Fibroblast of upper back skin (primary cell): ENCODE measurements at regions not wholly inside any gene's neighbourhood (a gene's known extent, or its start where the extent isn't known, plus 50 kb on each side); places are given as distances from the start of the nearest gene placed in this dataset.
"Not testable (repeated sequence)": the region's sequence is repeated elsewhere in the genome, so short reads cannot be mapped to it uniquely, and the experiment has no call there.

ENCODE experiments used
- DNase-seq: peaks from one replicate; pipeline ENCODE4 v3.0.0-alpha.2; 2013

DNA sequence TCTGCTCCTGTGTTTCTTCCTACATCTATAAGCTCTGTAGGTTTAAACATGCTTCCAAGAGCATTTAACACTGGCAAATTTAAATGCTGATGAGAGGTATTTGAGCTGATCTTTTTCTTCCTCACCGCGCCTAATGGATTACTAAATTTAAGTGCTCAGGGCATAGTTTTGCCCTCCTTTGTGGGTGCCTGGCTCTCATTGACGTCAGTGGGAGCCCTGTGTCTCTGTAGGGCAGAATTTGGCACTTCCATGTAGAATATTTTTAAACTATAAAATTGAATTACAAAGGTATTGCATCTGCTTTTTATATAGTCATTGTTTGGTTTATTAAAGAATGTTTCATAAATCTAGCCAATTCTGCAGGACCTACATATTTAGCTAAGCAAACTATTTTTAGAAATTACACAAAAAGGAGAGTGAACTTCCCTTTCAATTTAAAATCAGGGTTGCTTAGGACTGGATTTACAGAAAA, 444.8 kb downstream of the AEBP2 start:
- DNase-seq = peak; percentile 53

DNA sequence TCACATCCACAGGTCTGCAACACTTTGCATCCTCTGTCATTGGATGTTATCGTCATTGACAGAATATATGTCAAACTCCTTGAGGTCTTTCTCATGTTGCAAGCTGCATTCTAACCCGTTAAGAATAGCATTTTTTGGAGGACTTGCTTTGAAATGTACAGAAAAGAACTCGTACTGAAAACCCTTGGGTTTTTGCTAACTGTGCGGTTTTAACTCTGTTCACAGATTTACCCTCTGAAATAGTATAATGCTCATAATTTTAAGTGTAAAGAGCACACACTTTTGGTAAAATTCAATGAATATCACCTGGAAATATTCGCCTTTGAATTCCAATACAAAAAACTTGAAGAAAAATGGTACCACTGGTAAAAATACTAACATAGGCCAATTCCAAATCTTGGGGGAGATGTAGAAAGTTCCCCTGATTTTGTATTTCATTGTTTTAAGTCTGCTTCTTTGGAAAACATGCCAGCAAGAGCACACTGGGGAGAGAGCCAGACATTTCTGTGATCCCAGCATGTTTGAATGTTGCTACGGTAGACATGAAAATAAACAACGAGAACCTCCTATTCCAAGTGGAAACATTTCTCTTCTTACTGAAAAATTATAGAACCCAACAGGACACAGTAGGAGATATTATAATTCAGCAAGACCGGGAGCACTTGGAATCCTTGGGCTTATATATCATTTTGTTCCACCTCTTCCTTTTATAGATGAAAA, 446.0 kb downstream of the AEBP2 start:
- DNase-seq = no peak

DNA sequence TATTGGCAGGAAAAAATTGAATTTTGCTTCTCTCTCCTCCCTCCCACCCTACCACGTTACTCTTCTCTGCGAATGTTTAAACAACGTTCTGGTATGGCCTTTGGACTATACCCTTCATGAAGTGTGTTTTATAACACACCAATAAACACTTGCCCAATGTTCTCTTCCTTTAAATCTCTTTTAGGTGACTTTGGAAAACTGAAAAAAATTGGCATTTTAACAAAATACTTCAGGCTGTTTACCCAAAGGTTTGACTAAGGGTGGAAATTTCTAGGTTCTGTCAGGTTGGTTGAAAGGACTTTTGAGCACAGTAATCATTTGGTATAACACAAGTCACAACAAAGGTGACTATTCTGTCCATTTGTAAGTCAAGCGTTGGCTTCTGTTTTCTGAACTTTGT, 446.8 kb downstream of the AEBP2 start:
- DNase-seq = no peak

DNA sequence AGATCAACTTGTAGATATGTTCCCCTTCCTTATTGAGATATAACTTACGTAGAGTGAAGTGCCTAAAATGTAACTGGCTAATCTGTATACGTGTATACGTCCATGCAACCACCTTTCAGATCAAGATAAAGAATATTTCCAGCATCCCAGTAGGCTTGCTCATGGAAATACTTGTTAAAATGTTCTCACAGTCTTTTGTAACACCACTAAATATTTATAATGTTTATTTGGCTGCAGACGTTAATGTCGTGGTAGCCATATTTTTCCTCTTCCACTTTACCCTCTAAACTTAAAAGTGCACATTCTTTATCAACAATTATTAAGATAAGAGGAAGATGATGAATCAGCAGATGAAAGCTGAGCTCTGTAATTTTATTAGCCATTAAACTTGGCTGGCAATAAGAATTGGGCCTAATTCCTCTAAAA, 447.4 kb downstream of the AEBP2 start:
- no peak for DNase-seq

DNA sequence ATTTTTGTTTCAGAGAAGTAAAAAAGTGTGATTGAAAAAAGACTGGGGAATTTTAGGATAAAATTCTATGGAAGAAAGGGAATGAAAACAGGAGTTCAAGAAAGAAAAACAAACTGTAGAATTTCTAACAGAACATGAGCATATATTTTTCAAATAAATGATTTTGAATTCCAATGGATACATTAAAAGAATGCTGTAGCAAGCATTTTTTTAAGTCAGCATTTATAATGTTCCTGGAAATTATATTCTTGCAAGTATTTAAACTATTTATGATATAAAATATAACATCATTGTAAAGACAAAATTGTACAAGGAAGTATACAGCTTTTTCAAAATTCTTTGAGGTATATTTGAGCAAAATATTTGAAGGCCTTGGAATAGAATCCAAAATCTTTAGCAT, 450.7 kb downstream of the AEBP2 start:
- DNase-seq = no peak

DNA sequence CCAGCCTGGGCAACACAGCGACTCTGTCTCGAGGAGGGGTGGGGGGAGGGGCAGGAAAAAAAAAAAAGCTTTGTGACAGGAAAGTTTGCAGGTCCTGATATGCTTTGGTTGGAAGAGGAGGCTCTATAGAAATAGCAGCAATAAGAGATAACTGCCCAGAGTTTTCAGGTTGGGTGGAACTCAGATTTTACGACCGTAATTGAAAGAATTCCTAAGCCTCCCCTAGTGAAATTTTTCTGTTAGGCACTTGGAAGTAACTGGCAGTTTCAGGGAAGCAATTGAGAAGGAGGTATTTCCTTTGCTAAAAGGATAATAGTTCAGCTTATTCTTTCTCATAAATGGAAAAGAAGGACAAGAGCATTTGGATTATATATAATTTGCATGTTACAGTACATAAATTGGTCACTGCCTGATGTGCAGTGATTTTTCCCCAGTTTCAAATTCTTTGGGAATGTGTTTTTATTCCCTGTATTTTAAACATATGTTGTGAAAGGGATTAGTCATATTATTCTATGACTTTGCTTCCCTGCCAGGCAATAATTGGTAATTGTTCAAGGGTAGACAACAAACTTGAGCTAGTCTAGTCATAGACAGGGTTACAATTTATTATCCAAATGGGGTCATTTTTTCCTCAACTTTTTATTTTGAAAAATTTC, 452.8 kb downstream of the AEBP2 start:
- peak; percentile 70 for DNase-seq

DNA sequence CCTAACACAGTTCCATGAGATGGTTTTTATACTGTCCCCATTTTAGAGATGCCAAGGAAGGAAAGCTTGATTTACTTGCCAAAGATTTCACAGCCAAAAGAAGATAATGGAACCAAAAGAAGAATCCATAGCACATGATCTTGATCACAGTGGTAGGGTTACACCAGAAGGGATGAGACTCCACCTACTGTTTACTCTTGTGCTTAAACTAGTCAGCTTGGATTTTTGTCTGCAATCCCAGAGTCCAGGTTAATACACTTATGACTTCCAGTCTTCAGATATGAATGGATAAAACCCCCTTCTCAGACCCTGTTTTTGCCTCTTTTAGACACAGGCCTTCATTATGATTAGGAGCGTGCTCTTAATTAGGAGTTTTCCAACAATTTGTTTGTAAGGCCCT, 454.2 kb downstream of the AEBP2 start:
- DNase-seq = peak; percentile 59

DNA sequence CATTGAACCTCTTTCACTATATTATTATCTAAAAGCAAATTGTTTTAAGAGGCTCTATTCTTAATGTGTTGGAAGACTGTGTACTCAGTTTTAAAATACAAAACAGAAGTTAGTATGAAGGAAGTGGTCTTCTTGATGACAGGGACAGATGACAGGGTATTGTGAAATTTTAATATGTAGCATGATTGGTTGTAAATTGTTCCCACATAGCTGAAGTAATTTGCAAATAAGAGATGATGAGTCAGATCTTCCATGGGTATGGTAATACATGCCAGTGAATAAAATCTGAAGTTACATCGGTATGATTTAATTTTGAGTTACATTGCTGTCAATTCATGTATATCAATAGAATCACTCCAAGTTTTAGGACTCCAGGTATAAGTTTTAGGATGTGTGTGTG, 454.8 kb downstream of the AEBP2 start:
- peak; percentile 80 for DNase-seq

DNA sequence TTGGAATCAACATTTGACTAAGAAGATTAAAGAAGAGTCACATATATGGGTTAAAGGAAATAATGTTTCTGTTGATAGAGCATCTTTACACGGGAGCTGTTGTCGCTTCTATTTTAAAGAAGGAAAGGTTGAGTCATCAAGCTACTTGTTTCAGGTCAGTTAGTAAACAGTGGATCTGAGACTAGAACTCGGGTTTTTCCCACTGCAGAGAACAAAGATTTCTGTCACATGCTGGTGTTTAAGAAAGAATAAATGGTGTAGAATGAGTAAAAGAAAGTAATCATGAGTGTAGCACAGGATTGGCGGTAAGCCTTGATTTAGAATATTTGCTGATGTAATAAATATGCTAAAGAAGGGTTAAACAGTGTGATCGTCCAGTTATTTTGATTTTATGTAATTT, 455.5 kb downstream of the AEBP2 start:
- no peak for DNase-seq

DNA sequence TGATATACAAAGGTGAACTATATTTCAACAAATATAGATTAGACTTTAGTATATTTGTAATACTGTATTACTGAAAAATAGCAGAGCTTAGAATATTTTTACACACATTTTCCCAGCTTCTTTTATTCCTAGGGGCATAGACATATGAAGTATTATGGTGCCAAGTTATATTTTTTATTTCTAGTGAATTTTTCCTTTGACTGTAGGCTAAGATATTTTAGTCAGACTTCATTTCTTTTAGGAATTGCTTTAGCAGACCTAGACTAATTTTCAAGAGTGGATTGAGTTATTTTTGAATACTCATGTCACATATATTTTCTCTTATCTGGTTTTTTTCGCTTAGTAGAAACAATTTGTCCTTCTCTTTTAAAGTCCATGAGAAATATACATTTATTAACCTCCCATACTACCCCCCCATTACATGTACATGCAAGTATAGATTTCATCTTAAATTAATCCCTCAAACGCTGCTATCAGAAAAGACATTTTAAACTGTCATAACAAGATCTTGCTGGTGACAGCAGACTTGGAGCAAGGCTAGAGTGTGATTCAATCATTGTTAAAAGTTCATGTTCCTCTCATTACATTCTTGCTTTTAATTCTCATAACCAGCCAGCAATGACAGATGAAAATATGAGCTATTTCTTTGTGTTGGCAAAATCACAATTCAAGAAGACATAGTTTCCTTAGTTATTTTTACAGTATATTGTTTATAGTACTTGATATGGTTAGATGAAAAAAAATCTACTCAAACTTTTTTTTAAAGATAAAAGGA, 456.1 kb downstream of the AEBP2 start:
- peak; percentile 67 for DNase-seq

DNA sequence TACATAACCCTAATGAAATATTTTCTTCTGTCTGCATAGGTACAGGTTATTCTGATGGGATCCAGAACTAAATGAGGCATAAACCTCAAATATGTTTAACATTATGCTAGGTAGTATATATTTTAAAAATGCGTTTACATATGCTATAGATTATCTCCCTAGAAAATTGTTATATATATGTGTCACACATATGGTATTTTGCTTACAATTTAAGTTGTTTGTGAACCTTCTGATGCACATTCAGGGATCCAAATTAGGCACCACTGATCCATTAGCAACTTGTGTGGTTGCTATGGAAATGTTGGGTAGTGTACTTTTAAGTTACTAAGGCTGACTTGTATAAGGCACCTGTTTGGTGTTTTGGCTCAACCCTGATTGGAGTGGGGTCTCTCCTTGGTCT, 456.7 kb downstream of the AEBP2 start:
- DNase-seq = peak; percentile 70

DNA sequence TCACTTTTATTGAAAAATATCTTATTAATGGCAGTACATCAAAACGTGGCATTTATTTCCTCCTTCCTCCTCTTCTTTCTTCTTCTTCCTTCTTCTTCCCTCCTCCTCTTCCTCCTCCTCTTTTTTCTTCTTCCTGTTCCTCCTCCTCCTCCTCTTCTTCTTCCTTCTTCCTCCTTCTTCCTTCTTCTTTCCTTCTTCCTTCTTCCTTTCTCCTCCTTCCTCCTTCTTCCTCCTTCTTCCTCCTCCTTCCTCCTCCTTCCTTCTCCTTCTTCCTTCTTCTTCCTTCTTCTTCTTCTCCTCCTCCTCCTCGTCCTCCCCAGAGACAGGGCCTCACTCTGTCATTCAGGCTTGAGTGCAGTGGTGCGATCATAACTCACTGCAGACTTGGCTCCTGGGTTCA, 457.2 kb downstream of the AEBP2 start:
- no peak for DNase-seq

DNA sequence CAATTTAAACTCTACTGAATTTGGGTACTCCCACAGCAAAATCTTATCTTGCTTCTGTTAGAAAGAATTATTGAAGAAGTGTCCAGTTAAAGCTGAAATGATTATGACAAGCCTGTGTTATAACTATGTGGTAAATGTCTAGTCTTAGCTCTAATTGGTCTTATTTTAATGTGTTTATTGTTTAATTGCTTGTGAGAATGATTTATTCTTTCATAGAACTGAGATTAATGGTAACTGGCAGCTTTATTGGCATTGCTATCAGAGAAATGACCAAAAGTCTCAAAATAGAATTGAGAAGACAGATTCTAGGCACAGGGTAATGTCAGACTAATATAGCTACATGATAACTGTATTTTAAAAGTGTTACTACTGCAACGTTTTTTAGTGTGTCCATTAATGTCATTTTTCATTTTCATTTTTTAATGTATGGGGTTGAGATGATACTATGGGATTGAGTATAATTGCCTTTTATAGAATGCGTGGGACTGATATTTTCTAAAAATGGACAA, 458.7 kb downstream of the AEBP2 start:
- DNase-seq = no peak

DNA sequence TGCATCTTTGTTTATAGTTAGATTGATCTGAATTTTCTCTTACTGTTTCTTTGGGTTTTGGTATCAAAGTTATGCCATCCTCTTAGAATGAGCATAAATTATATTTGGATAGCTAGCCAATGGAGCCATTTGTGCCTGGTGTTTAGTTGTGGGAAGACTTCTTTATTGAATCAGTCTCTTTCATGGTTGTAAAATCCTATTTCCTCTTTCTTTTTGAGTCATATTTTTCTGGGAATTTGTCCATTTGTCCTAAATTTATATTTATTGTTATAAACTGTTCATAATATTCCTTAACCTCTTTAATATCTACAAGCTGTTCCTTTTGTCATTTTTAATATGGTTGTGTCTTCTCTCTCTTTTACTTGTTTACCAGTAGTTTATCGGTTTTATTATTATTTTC, 462.5 kb downstream of the AEBP2 start:
- no peak for DNase-seq

DNA sequence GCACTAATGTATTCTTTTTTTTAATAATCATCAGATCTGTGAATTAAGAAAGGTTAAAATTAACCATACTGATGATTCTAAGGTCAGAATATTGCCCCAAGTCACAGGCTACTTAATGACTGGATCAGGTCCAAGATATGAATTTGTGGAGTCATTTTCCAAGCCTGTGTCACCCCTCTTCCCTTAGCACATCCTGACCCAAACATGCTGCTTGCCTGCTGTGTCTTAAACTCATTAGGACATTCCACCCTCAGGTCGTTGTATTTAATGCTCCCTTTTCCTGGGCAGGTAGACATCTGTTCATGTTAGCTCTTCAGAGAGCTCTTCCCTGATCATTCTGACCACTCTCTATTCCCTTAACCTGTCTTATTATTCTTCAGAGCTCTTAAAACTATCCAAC, 463.5 kb upstream of the PDE3A start:
- no peak for DNase-seq

DNA sequence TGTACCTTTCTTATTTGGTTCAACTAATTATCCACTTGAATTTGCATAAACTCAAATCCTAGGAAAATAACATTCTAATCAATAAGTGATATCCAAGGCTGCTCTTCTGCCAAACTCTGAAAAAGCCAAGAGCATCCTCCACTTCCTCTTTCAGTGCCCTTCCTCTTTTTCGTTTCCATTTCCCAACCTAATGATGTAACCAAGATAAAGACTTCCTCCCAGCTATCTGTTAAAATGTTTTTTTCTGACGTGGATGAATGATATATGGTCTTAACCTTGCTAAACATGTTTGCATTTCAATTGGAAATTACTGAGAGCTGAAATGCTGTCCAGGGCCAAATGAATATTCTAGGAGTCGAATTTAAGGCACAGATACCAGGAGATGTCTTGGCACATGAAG, 459.5 kb upstream of the PDE3A start:
- DNase-seq = no peak

DNA sequence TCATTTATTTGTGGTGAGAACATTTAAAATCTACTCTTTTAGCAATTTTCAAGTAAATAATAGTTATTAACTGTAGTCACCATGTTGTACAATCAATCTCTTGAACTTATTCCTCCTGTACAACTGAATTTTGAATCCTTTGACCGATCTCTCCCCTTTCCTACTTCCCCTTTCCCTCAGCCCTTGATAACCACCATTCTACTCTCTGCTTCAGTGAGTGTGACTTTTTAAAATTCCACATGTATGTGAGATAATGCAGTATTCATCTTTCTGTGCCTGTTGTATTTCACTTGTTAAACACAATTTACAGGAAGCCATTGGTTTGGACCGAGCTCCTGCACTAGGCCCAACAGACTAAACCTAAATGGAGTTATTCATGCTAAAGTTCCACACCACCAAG, 458.9 kb upstream of the PDE3A start:
- DNase-seq = no peak

DNA sequence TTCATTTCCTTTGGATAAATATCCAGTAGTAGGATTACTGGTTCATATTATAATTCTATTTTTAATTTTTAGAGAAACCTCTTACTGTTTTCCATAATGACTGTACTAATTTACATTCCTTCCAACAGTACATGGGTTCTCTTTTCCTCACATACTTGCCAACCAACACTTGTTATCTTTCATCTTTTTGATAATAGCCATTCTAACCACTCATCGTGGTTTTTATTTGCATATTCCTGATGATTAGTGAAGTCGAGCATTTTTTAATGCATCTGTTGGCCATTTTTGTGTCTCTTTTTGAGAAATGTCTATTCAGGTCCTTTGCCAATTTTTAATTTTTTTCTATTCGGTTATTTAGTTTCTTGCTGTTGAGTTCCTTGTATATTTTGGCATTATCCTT, 457.7 kb upstream of the PDE3A start:
- peak; percentile 54 for DNase-seq

DNA sequence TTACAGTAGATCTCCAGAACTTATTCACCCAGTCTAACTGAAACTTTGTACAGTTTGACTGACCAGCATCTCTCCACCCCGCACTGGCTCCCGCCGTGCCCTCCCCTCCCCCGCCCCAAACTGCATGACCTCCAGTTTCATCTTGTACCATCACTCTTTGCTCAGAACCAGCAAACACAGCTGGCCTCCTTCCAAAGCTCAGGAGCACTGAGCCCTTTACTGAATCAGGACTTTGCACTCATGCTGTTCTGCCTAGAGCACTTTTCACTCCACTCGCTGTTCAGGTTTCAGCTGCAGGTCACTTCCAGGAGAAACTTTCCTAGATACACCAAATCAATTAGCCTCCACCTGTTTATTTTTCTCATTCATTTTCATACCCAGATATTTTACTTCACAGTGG, 455.3 kb upstream of the PDE3A start:
- DNase-seq = no peak

DNA sequence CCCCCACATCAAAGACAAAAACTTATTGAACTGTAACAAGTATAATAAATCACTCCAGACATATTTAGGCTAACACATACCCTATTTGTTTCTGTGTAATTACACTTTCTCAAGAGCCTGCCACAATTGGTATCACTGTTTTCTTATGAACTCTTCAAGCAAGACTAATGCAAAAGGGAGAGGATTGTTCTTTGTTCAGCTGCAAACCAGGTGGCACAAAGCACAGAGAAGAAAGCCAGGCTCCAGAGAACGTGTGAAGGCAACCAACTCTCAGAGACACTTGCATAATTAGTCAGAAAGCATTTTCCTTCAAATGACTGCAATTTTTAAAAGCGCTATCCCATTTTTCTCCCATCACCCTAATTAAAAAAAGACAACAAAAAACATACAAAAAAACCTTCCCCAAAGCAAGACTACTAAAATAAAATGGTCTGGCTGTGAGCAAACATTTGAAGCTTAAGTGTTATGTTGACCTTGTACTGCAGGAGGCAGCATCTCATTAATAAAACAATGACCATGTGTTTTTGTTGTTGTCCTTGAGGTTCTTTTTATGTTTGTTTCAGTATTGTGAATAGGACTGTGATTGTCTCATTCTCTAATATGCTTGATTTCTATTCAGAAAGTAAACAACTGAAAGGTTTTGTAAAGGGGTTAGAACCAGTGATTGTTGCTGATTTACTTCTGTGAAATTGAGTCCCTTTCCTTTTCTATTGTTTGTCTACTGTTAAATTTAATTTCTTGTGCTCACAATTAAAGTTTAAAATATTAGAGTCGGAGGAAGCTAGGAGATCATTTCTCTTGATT, 452.7 kb upstream of the PDE3A start:
- peak; percentile 48 for DNase-seq

DNA sequence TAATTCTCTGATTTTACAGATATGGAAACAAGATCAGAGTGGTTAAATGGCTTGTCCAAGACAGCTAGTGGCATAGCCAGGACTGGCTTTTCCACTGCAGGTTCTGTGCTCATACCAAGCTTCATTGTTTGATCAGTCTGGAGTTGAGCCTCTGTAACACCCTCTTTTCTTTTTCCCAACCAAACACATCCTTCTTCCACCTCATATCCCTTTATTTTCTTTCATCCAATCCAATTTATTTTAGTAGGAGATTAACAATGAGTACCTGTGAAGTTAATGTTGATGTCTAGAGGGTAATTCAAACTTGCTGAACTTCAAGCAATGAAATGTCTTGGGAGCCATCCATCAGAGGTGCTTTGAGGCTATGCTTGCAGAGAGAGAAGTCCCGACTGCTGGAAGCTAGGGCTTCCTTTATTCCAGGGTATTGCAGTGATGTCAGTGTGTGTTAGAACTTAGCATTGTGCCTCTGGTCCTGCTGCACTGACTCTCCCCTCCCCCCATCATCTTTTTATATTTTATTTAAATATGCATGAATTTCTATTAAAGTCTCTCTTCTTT, 452.1 kb upstream of the PDE3A start:
- DNase-seq = no peak

DNA sequence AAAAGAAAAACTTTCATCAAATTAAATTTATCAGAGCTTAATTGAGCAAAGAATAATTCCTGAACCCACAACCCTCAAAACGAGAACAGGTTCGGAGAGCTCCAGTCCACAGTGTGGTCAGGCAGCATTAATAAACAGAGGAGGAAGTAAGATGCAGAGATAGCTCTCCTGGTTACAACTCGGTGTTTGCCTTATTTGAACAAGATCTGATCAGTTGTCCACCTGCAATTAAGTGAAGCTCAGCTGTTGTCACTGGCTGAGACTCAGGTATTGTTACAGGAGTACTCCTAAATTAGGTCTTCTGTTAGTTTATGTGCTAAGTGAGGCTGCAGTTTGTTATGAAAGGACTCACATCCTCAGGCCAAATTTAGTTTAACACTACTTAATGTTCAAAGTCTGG, 451.4 kb upstream of the PDE3A start:
- no peak for DNase-seq

DNA sequence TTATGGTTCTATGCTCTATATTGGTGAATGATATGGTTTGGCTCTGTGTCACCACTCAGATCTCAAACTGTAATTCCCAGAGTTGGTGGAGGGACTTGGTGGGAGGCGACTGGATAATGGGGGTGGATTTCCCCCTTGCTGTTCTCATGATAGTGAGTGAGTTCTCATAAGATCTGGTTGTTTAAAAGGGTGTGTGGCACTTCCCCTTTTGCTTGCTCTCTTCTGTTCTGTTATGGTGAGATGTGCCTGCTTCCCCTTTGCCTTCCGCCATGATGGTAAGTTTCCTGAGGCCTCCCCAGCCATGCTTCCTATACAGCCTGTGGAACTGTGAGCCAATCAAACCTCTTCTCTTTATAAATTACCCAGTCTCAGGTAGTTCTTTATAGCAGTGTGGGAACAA, 446.6 kb upstream of the PDE3A start:
- DNase-seq = not testable (repeated sequence)
